22Rv1 (cell line): ENCODE measurements at regions not wholly inside any gene's neighbourhood (a gene's known extent, or its start where the extent isn't known, plus 50 kb on each side); places are given as distances from the start of the nearest gene placed in this dataset.

Experiments
- H3K27ac ChIP-seq: fragments of 450-650 bp; 2 replicates; pipeline ENCODE4 v1.5.1; 2017
- CTCF ChIP-seq: fragments of 450-650 bp; IDR thresholded peaks from 2 replicates; pipeline ENCODE4 v1.5.1; 2017; ENCODE audit warnings: mild to moderate bottlenecking
- ZFX ChIP-seq: fragments of 450-650 bp; IDR thresholded peaks from 2 replicates; pipeline ENCODE4 v1.6.1; 2017; ENCODE audit warnings: antibody characterized with exemption, borderline replicate concordance

DNA sequence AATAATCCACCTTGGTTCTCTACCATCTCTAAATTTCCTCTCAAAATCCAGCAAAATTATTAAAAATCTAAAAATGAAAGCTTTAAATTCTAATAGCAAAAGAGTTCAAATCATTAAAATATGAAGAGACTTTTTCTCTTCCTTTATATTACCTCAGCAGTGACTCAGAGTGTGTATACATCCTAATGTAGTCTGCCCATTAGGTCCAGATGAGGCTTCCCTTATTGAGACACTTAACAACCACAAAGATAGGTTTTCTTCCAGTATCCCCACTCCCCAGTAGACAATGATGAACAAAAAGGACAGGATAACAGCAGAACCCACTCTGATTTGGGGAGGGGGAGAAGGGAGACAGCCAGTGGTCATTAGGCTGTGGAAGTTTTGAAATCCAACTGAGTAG, 61.5 kb upstream of the DCBLD2 start:
- no peak for TF ChIP-seq CTCF
- no peak for TF ChIP-seq ZFX
- no peak overlapping the region for H3K27ac ChIP-seq

- no peak overlapping the region for H3K27ac ChIP-seq
- TF ChIP-seq ZFX (no peak), CTCF (no peak)
Measured at GRCh38 chr3:98962189-98962930, 60.9 kb upstream of the DCBLD2 start.

- no peak overlapping the region for H3K27ac ChIP-seq
Measured at GRCh38 chr3:98961161-98962155, 60.0 kb upstream of the DCBLD2 start.

DNA sequence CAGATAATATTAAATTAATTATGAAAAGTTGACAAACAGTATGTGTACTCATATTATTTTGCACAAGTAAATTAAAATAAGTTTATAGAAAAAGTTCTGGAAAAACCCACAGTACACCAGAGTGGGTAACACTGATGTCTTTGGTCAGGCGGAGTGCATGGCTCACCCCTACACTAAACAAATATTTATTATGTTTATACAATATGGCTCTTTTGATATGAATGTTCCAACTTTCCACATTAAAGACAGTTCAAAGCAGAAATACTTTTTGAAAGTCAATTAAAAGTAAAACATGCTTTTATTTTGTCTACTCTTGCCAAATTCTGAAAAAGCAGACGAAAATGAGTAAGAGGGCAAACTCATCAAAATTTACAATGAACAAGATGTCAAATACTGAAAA, 56.2 kb upstream of the DCBLD2 start:
- H3K27ac ChIP-seq = no peak overlapping the region
- no peak for TF ChIP-seq ZFX
- no peak for TF ChIP-seq CTCF

More at GRCh38 chr3:98961161-98962155, 60.0 kb upstream of the DCBLD2 start:
- no peak for TF ChIP-seq ZFX

DNA sequence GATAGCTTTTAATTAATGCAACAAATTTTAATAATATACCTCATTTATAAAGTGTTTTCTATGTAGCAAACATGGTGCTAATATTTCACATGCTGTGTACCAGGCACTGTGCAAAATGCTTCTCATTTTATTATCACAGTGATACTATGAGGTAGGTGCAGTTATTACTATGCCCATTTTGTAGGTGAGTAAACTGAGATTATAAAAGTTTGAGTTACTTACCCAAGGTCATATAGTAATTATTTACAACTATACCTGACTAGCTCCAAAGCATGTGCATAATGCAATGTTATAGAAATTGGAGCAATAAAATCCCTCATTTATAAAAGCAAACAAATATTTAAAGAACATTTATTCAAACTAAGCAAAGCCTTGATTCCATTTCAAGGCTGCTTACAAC, 54.5 kb upstream of the DCBLD2 start:
- H3K27ac ChIP-seq = no peak overlapping the region
- no peak for TF ChIP-seq CTCF
- TF ChIP-seq ZFX = no peak

DNA sequence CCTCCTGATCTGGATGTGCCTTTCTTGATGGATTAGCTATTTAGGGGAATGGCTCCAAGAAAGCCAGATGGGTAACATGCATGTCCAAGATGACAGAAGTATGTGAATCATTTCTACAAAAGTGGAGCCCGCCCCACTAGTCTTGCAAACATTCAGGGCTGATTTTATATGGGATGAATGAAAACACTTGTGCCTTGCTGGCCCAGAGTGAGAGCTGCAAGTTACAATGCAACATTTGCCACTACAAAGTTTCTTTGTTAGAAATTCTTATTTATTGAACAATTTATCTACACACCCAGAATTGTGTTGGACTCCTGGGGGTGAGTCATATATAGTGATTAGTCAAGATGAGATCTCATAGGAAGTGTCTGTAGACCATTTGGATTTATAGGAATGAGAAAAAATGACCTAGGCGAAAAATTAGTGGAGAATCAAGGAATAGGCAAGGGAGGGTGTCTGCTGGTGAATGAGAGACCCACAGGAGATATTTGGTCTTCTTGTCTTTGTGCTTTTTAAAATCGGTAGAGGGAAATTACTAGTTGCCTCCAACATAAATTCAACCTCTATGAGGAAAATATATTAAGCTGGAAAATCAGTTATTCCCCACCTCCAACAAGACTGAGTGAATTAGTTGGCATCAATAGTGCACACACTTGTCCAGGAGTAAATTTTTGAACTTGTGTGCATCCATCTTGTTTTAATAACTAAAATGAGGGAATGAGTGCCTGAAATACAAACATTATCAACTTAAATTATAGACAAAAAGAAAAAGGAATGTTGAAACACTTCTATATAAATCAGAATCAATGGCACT, 53.5 kb upstream of the DCBLD2 start:
- no peak for TF ChIP-seq CTCF
- TF ChIP-seq ZFX = no peak
- H3K27ac ChIP-seq = no peak overlapping the region

GRCh38 chr3:98954242-98954641, 52.7 kb upstream of the DCBLD2 start:
- TF ChIP-seq ZFX = no peak
- TF ChIP-seq CTCF = no peak
- no peak overlapping the region for H3K27ac ChIP-seq
